Heart right ventricle (tissue), 16 donors: ENCODE measurements at regions not wholly inside any gene's neighbourhood (a gene's known extent, or its start where the extent isn't known, plus 50 kb on each side); places are given as distances from the start of the nearest gene placed in this dataset.

ENCODE experiments used
- ATAC-seq, 8 donors: fragments of 200-7000 bp; cut with Tn5 transposase; one replicate each; pipeline ENCODE4 v1.9.1; 2020; ENCODE audit warnings: mild to moderate bottlenecking in 8 of 8, moderate library complexity in 8 of 8, moderate number of reproducible peaks in 1 of 8
- DNase-seq, 2 donors: peaks; one replicate each; pipeline ENCODE4 v3.0.0-alpha.2; 2020
- H3K27ac ChIP-seq, 10 donors: fragments of 200-600 bp; sonication (generic) in 2 of 10; one replicate each; pipeline versions ENCODE4 v1.5.0 to v1.8.0; 2020 to 2022; ENCODE audit warnings: mild to moderate bottlenecking in 3 of 10
- H3K27me3 ChIP-seq, 7 donors: fragments of 200-600 bp; one replicate each; pipeline ENCODE4 v1.8.0; 2021 to 2022; ENCODE audit warnings: mild to moderate bottlenecking in 2 of 7
- H3K36me3 ChIP-seq, 9 donors: fragments of 200-600 bp; sonication (generic) in 1 of 9; one replicate each; pipeline versions ENCODE4 v1.5.0 to v1.8.0; 2020 to 2022; ENCODE audit warnings: mild to moderate bottlenecking in 2 of 9
- H3K4me1 ChIP-seq, 9 donors: fragments of 200-600 bp; sonication (generic) in 1 of 9; one replicate each; pipeline versions ENCODE4 v1.5.0 to v1.8.0; 2020 to 2022; ENCODE audit warnings: mild to moderate bottlenecking in 4 of 9
- H3K4me3 ChIP-seq, 10 donors: fragments of 200-600 bp; sonication (generic) in 2 of 10; one replicate each; pipeline versions ENCODE4 v1.5.0 to v1.8.0; 2020 to 2022; ENCODE audit warnings: mild to moderate bottlenecking in 7 of 10, moderate library complexity in 2 of 10
- H3K9me3 ChIP-seq, 11 donors: fragments of 200-600 bp in 10 of 11; sonication (generic) in 2 of 11; one replicate each; pipeline versions ENCODE4 v1.5.0 to v1.8.0; 2013 to 2022; ENCODE audit warnings: mild to moderate bottlenecking in 2 of 11, control low read depth in 1 of 11, moderate library complexity in 1 of 11
- CTCF ChIP-seq, 9 donors: fragments of 200-600 bp; sonication (generic) in 2 of 9; IDR thresholded peaks; one replicate each; pipeline versions ENCODE4 v1.5.0 to v1.8.0; 2021 to 2022; ENCODE audit warnings: antibody characterized with exemption in 9 of 9, mild to moderate bottlenecking in 5 of 9, moderate library complexity in 1 of 9
- WGBS, 2 donors: extraction: QIAGEN DNeasy Blood & Tissue Kit; methylation state at CpG; one replicate each; pipeline ENCODE4 v1.1.7; 2013; ENCODE audit warnings: inconsistent platforms in 1 of 2; 5-methylcytosine and 5-hydroxymethylcytosine counted together
- intact Hi-C, 10 donors: fragments of 100-400 bp; cut with DNase I; formaldehyde crosslinking; loops; one replicate each; pipeline versions ENCODE4 v1.11.1 to v1.14.2; 2022
- donor health status: Arrhythmogenic right ventricular cardiomyopathy.
- donor health status: ischemic (EF 13 %, LVEDD 7.1; RV severe dilation, severe dysfunction).
- donor health status: healthy with polysubstance abuse.
- donor health status: DM: no; HTN: yes; CAD: no.
- donor health status: DM: no; HTN: no; CAD: no.
- donor health status: ischemic (EF 25% LVEDD 6.9; RV normal size, moderate dysfunction).
- donor health status: ischemic (EF 25% LVEDD 5.7; RV mildly dilated, moderate dysfunction).
- donor health status: healthy.
- donor health status: DM: yes; HTN: yes; CAD: no.
- donor health status: Ischemic cardiomyopathy.
- donor health status: ischemic (EF 35%, LVEDD 5.7; RV mildly dilated, moderate dysfunction).
- donor health status: nonischemic (EF 11% LVEDD 7.7; RV severe dilation, severe dysfunction).
- donor health status: DM: yes; HTN: yes; CAD: no.
- donor health status: PGD.
- donor health status: ischemic (EF 29% LVEDD 5.4; RV normal size, mild dysfunction).
- donor health status: nonischemic (EF 23%, LVEDD 6.1; RV moderate dilation, normal function).

- Histone ChIP-seq H3K27me3 (peaks cover 0 to 15% (median 0%) of the 10 kb centered on the region in 7 donors), H3K27ac (no peak overlapping the region), H3K4me1 (peaks cover 0 to 3% (median 0%) of the 10 kb centered on the region in 9 donors), H3K4me3 (no peak overlapping the region), H3K9me3 (peaks cover 0 to 14% (median 0%) of the 10 kb centered on the region in 11 donors), H3K36me3 (no peaks in the 10 kb centered on the region)
- no peak for ATAC-seq
- TF ChIP-seq CTCF (IDR thresholded peaks at IDR 0.05) = no peak
- WGBS, 2 donors = 76 to 82% methylated on average over 4 of the region's 4 CpGs
- intact Hi-C loops = no loop called here
- no peak for DNase-seq
Observed at GRCh38 chr2:121047383-121047782, 237.6 kb downstream of the TFCP2L1 start.

- DNase-seq = no peak
Observed at GRCh38 chr2:121049131-121049530, 235.9 kb downstream of the TFCP2L1 start.

GRCh38 chr2:121049950-121050585, 234.9 kb downstream of the TFCP2L1 start:
- 50 to 52% methylated on average over 11 of the region's 11 CpGs for WGBS, 2 donors
- no peak for TF ChIP-seq CTCF (IDR thresholded peaks at IDR 0.05)
- DNase-seq (no peak), ATAC-seq (no peak)
- H3K9me3 ChIP-seq = peaks cover 0 to 4% (median 0%) of the 10 kb centered on the region in 11 donors
- intact Hi-C loops = no loop called here
- H3K27ac ChIP-seq = no peak overlapping the region
- H3K27me3 ChIP-seq = peaks cover 0 to 18% (median 0%) of the 10 kb centered on the region in 7 donors
- H3K36me3 ChIP-seq = no peaks in the 10 kb centered on the region
- H3K4me3 ChIP-seq = no peak overlapping the region
- peaks cover 0 to 5% (median 0%) of the 10 kb centered on the region in 9 donors for H3K4me1 ChIP-seq

More at GRCh38 chr2:121049131-121049530, 235.9 kb downstream of the TFCP2L1 start:
- H3K4me3 ChIP-seq = no peak overlapping the region
- H3K9me3 ChIP-seq = peaks cover 0 to 4% (median 0%) of the 10 kb centered on the region in 11 donors
- TF ChIP-seq CTCF (IDR thresholded peaks at IDR 0.05) = no peak
- intact Hi-C loops = no loop called here
- no peak for ATAC-seq
- peaks cover 0 to 5% (median 0%) of the 10 kb centered on the region in 9 donors for H3K4me1 ChIP-seq
- peaks cover 0 to 15% (median 0%) of the 10 kb centered on the region in 7 donors for H3K27me3 ChIP-seq
- WGBS, 2 donors = 91 to 92% methylated on average over 2 of the region's 2 CpGs
- H3K27ac ChIP-seq = no peak overlapping the region
- H3K36me3 ChIP-seq = no peaks in the 10 kb centered on the region

- WGBS, 2 donors = 73 to 78% methylated on average over 6 of the region's 6 CpGs
- peaks cover 0 to 4% (median 0%) of the 10 kb centered on the region in 11 donors for H3K9me3 ChIP-seq
- H3K4me1 ChIP-seq = peaks cover 0 to 5% (median 0%) of the 10 kb centered on the region in 9 donors
- no peak overlapping the region for H3K27ac ChIP-seq
- H3K36me3 ChIP-seq = no peaks in the 10 kb centered on the region
- peaks cover 0 to 15% (median 0%) of the 10 kb centered on the region in 7 donors for H3K27me3 ChIP-seq
- intact Hi-C loops = no loop called here
- no peak for TF ChIP-seq CTCF (IDR thresholded peaks at IDR 0.05)
- DNase-seq (no peak), ATAC-seq (no peak)
- H3K4me3 ChIP-seq = no peak overlapping the region
Observed at GRCh38 chr2:121051311-121051710, 233.7 kb downstream of the TFCP2L1 start.
